Duodenal mucosa (tissue), 2 donors: ENCODE measurements at regions not wholly inside any gene's neighbourhood (a gene's known extent, or its start where the extent isn't known, plus 50 kb on each side); places are given as distances from the start of the nearest gene placed in this dataset.

Experiments
- H3K27ac ChIP-seq: one replicate; pipeline ENCODE4 v1.7.0; 2013; ENCODE audit warnings: low read depth, low read length
- H3K27me3 ChIP-seq, 2 donors: one replicate each; pipeline ENCODE4 v1.7.0; 2013; ENCODE audit warnings: low read length in 2 of 2, control low read depth in 1 of 2; ENCODE audit not compliant: insufficient read depth in 2 of 2, control insufficient read depth in 1 of 2
- H3K36me3 ChIP-seq, 2 donors: one replicate each; pipeline ENCODE4 v1.7.0; 2013; ENCODE audit warnings: low read length in 2 of 2, control low read depth in 1 of 2; ENCODE audit not compliant: insufficient read depth in 2 of 2, control insufficient read depth in 1 of 2
- H3K4me1 ChIP-seq, 2 donors: one replicate each; pipeline ENCODE4 v1.7.0; 2013; ENCODE audit warnings: low read length in 2 of 2, control low read depth in 1 of 2; ENCODE audit not compliant: insufficient read depth in 2 of 2, control insufficient read depth in 1 of 2
- H3K4me3 ChIP-seq, 2 donors: one replicate each; pipeline ENCODE4 v1.7.0; 2013; ENCODE audit warnings: low read length in 2 of 2, low read depth in 1 of 2
- H3K9ac ChIP-seq, 2 donors: one replicate each; pipeline ENCODE4 v1.7.0; 2013; ENCODE audit warnings: low read length in 2 of 2, low read depth in 1 of 2
- H3K9me3 ChIP-seq, 2 donors: one replicate each; pipeline ENCODE4 v1.7.0; 2013; ENCODE audit warnings: low read length in 2 of 2, control low read depth in 1 of 2; ENCODE audit not compliant: control insufficient read depth in 1 of 2

GRCh38 chr11:129731316-129731715, 84.3 kb upstream of the TMEM45B start:
- H3K27ac ChIP-seq, result no peak overlapping the region
- no peak overlapping the region for H3K9ac ChIP-seq
- peaks cover 0 to 3% of the 10 kb centered on the region in 2 donors for H3K4me1 ChIP-seq
- no peaks in the 10 kb centered on the region for H3K9me3 ChIP-seq
- H3K36me3 ChIP-seq, result no peaks in the 10 kb centered on the region
- H3K4me3 ChIP-seq, result no peak overlapping the region
- peaks cover 0 to 2% of the 10 kb centered on the region in 2 donors for H3K27me3 ChIP-seq

DNA sequence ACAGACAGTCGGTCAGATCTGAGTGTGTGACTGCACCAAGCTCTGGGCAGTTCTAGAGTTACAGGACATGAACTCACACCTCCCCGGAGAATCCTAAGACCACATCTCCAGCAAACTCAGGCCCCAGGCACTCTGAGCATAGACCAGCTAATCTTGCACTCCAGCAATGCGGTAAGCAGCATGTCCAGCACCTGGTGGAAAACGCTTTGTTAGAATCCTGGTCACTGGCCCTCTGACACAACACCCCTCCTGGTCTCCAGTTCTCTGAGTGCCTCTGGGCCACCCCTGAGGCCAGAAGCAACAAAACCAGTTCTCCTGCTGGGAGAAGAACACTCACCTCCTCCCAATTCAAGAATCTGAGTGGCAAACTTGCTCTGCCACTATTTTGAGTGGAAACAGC, 82.7 kb upstream of the TMEM45B start:
- peaks cover 0 to 2% of the 10 kb centered on the region in 2 donors for H3K27me3 ChIP-seq

GRCh38 chr11:129733384-129733783, 82.3 kb upstream of the TMEM45B start:
- peaks cover 0 to 2% of the 10 kb centered on the region in 2 donors for H3K27me3 ChIP-seq
- H3K9ac ChIP-seq, result no peak overlapping the region
- no peaks in the 10 kb centered on the region for H3K36me3 ChIP-seq
- no peak overlapping the region for H3K4me3 ChIP-seq
- H3K9me3 ChIP-seq, result no peaks in the 10 kb centered on the region
- H3K4me1 ChIP-seq, result peaks cover 0 to under 1% of the 10 kb centered on the region in 2 donors
- no peak overlapping the region for H3K27ac ChIP-seq

More for the DNA sequence above, 82.7 kb upstream of the TMEM45B start:
- Histone ChIP-seq H3K9ac (no peak overlapping the region), H3K36me3 (no peaks in the 10 kb centered on the region), H3K9me3 (no peaks in the 10 kb centered on the region), H3K4me1 (peaks cover 0 to 3% of the 10 kb centered on the region in 2 donors), H3K27ac (no peak overlapping the region), H3K4me3 (no peak overlapping the region)

DNA sequence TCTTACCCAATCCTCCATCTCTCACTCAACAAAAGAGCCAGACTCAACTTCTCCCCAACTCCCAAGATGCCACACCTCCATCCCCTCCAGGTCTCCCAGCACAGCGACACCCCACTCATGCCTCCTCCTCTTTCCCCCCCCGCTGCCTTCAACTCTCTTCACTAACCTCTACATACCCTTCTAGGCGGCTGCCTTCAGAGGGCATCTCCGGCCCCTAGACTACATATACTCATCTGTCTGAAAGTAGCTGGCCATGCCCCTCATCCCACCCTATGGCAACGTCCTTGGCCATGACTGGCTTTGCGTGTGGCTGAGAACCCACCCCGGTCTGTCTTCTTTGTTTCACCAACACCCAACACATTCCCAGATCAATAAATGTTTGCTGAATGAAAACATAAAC, 81.7 kb upstream of the TMEM45B start:
- Histone ChIP-seq H3K9me3 (no peaks in the 10 kb centered on the region), H3K9ac (no peak overlapping the region), H3K27me3 (peaks cover 0 to 2% of the 10 kb centered on the region in 2 donors), H3K36me3 (no peaks in the 10 kb centered on the region), H3K27ac (no peak overlapping the region), H3K4me3 (no peak overlapping the region), H3K4me1 (no peaks in the 10 kb centered on the region)

DNA sequence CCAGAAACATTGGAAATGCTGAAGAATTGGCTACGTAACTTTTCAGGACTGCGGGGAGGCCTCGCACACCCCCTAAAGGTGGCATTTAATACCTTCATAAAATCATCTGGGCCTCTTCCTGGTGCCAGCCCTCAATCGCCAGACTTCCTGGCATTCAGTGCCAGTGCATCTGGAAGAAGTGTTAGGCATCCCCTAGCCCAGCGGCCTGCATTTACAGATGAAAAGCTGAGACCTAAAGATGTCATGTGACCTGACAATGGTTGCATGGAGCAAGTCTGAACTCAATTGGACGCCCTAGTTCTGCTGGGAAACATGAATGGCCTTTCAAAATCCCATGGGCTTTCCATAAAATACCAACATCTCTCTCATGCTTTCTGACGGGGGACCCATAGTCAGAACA, 81.0 kb upstream of the TMEM45B start:
- no peak overlapping the region for H3K27ac ChIP-seq

GRCh38 chr11:129737831-129738230, 77.8 kb upstream of the TMEM45B start:
- Histone ChIP-seq H3K27ac (no peak overlapping the region), H3K4me3 (no peak overlapping the region), H3K9me3 (no peaks in the 10 kb centered on the region), H3K4me1 (no peaks in the 10 kb centered on the region), H3K36me3 (no peaks in the 10 kb centered on the region), H3K9ac (no peak overlapping the region), H3K27me3 (no peaks in the 10 kb centered on the region)

More for the DNA sequence above, 81.0 kb upstream of the TMEM45B start:
- Histone ChIP-seq H3K4me3 (no peak overlapping the region), H3K4me1 (no peaks in the 10 kb centered on the region), H3K9ac (no peak overlapping the region), H3K36me3 (no peaks in the 10 kb centered on the region), H3K9me3 (no peaks in the 10 kb centered on the region), H3K27me3 (peaks cover 0 to 2% of the 10 kb centered on the region in 2 donors)

GRCh38 chr11:129738242-129738641, 77.4 kb upstream of the TMEM45B start:
- Histone ChIP-seq H3K4me3 (no peak overlapping the region), H3K36me3 (no peaks in the 10 kb centered on the region), H3K9me3 (no peaks in the 10 kb centered on the region), H3K4me1 (no peaks in the 10 kb centered on the region), H3K9ac (no peak overlapping the region), H3K27me3 (no peaks in the 10 kb centered on the region), H3K27ac (no peak overlapping the region)

DNA sequence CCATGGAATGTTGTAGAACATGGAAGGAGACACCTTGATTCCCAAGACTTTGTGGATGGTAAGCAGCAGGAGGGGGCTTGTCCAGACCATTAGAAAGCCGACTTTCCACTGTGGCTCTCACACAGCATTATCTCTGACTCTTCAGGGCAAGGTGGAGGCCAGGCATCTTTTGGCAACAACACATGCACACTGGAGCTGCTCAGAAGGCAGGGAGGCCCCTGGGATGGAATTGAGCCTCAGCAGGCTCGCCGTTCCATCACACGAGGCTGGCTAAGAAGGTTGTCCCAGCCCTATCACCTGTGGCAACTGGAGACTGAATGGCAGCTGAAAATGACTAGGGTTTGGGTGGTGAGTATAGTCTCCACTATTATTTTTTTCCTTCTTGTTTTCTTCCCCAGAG, 76.3 kb upstream of the TMEM45B start:
- Histone ChIP-seq H3K4me3 (no peak overlapping the region), H3K9me3 (no peaks in the 10 kb centered on the region), H3K27me3 (no peaks in the 10 kb centered on the region), H3K4me1 (no peaks in the 10 kb centered on the region), H3K9ac (no peak overlapping the region), H3K36me3 (no peaks in the 10 kb centered on the region), H3K27ac (no peak overlapping the region)

GRCh38 chr11:129740125-129740719, 75.4 kb upstream of the TMEM45B start:
- no peak overlapping the region for H3K9ac ChIP-seq
- H3K9me3 ChIP-seq, result no peaks in the 10 kb centered on the region
- H3K27ac ChIP-seq, result no peak overlapping the region
- no peak overlapping the region for H3K4me3 ChIP-seq
- H3K36me3 ChIP-seq, result no peaks in the 10 kb centered on the region
- no peaks in the 10 kb centered on the region for H3K27me3 ChIP-seq
- no peaks in the 10 kb centered on the region for H3K4me1 ChIP-seq

DNA sequence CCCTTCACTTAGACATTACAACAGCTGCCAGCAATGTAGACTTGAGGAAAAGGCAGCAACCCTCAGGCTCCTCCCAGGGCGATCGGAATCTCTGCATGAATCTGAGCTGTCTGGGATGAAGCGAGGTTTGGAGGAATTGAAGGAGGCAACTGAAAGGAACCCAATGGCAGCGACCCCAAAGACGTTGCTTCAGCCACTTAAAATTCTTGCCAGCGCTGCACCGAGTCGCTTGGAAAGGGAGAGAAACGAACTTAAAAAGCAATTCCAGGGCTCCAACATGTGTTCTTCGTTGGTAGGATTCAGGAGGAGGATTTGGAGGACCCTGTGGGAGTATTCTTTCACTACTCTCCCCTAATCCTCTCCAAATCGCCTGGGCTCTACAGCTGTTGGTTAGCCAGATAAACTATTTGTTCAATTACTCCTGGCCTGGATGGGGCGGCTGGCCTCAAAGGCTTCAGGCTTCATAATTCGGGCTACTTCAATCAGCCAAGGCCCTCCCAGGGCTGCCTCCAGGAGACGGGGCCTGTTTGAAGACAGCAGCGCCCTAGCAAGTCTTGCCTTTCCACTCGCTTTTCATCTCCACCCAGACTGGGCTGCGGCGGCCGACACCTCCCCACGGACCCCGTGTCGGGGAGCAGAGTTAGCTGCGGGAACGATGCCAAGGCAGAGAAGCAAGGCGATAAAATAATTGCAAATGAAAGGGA, 72.4 kb upstream of the TMEM45B start:
- Histone ChIP-seq H3K36me3 (no peaks in the 10 kb centered on the region), H3K4me3 (no peak overlapping the region), H3K27ac (no peak overlapping the region), H3K9me3 (no peaks in the 10 kb centered on the region), H3K9ac (no peak overlapping the region), H3K4me1 (no peaks in the 10 kb centered on the region), H3K27me3 (no peaks in the 10 kb centered on the region)
